GM20000 (cell line): ENCODE measurements at regions not wholly inside any gene's neighbourhood (a gene's known extent, or its start where the extent isn't known, plus 50 kb on each side); places are given as distances from the start of the nearest gene placed in this dataset.

Experiments used
- DNase-seq: peaks from one replicate; pipeline ENCODE4 v3.0.0; 2012; ENCODE audit warnings: low spot score
- TF ChIP-seq, protein P1 (sequence below): IDR thresholded peaks from 2 replicates; pipeline ENCODE4 v1.5.1; 2012; ENCODE audit warnings: mild to moderate bottlenecking, control low read depth; ENCODE audit errors: extremely low read depth, missing control alignments

DNA sequence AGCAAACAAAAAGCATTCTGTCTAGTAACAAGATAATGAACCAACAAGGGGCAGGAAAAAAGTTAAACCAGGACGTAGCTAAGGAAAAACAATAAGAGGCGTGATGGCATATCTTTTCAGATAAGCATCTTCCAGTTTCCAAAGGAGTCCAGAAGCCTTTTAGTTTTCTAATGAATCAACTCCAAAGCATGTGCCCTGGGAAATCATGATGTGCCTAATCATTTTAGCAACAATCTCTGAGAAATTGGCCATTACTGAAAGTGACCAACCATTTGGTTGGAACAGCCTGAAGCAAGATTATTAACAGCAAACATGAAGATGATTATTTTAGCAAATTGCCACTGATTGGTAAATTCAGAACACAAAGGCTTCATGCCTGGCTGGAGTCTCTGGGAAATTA lies 440.9 kb upstream of the MAF start:
- no peak for DNase-seq
- TF ChIP-seq, protein P1, sequence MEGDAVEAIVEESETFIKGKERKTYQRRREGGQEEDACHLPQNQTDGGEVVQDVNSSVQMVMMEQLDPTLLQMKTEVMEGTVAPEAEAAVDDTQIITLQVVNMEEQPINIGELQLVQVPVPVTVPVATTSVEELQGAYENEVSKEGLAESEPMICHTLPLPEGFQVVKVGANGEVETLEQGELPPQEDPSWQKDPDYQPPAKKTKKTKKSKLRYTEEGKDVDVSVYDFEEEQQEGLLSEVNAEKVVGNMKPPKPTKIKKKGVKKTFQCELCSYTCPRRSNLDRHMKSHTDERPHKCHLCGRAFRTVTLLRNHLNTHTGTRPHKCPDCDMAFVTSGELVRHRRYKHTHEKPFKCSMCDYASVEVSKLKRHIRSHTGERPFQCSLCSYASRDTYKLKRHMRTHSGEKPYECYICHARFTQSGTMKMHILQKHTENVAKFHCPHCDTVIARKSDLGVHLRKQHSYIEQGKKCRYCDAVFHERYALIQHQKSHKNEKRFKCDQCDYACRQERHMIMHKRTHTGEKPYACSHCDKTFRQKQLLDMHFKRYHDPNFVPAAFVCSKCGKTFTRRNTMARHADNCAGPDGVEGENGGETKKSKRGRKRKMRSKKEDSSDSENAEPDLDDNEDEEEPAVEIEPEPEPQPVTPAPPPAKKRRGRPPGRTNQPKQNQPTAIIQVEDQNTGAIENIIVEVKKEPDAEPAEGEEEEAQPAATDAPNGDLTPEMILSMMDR = no peak

GRCh38 chr16:80040814-80041213 lies 440.3 kb upstream of the MAF start:
- TF ChIP-seq, protein P1 = no peak
- DNase-seq = no peak

DNA sequence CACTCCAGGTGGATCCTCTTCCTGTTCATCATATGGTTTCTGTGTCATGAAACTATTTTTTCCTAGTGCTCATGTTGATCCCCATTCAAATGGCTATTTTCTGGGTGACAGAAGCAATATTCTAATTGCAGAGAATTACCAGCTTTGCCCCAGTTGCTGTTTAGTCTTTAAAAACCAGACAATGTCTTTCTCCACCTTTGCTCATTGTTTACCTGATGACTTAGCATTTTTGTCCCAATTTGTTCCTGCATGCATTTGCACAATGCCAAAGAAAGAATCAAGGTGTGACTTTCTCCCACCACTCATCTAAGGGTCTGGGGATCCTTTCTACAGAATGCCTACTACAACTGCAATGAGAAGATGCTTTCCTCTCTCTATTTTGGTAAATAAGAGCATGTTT lies 439.9 kb upstream of the MAF start:
- no peak for DNase-seq
- TF ChIP-seq, protein P1 = no peak

DNA sequence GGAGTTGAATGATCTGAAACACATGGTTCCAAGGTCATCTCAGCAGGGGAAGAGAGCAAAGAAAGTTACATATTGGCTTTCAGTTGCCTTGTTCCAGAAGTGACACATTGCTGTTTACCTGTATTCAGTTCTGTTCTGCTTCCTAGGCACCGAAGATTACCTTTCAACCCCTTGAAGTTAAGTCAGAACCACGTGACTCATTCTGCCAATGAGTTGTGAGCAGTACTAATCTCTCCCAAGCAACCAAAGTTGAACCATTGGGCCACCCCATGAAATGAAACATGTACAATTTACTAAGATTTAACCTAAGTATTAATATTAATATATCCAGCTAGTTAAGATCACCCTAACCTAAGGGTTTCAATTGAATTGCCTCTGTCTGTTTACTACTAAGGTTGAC lies 439.2 kb upstream of the MAF start:
- no peak for DNase-seq
- TF ChIP-seq, protein P1 = no peak

- no peak for DNase-seq
- TF ChIP-seq, protein P1 = no peak
Observed at GRCh38 chr16:80038566-80038965, 438.0 kb upstream of the MAF start.

DNA sequence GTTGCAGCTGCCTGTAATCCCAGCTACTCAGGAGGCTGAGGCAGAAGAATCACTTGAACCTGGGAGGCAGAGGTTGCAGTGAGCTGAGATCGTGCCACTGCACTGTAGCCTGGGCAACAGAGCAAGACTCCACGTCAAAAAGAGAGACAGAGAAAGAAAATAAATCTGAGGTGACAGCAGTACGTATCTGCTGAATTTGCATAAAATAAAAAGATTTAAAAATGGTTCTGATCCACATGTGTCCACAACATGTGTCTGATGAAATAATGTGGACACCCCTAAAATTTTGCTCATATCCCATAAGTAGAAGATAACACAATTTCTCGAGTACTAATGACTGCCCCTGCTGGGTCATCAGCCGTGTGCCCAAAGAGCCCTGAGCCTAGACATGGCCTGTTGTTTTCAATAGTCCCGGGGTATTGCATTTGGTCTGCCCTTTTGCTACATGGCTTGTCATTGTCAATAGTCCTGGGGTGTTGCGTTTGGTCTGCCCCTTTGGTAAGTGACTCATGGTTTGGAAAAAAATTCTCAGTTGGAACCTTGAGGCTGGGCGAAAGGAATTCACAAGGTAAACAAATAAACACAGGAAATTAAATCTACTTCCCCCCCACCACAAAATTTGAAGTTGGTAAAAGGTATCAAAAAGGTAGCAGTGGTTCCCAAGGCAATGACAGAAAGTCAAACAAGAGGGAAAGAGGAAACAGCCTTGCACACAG lies 434.6 kb upstream of the MAF start:
- DNase-seq = no peak
- TF ChIP-seq, protein P1 = no peak

DNA sequence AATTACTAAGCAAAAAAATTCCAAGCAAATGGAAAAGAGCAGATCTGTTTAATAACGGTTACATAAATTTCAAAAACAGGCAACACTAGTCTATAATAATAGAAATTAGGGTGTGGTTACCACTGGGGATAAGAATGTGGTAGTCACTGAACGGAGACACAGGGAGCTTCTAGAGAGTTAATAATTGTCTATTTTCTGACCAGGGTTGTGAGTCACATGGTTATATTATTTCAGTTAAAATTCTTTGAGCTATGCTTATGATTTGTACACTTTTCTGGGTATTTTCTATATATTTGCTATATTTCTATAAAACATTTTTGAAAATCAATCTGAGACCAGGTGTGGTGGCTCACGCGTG lies 433.9 kb upstream of the MAF start:
- TF ChIP-seq, protein P1 = no peak

More for the DNA sequence above, 433.9 kb upstream of the MAF start:
- no peak for DNase-seq
